Ureter (tissue), 1 donor: ENCODE measurements at regions not wholly inside any gene's neighbourhood (a gene's known extent, or its start where the extent isn't known, plus 50 kb on each side); places are given as distances from the start of the nearest gene placed in this dataset.

Experiments used
- DNase-seq: peaks from one replicate; pipeline ENCODE4 v3.0.0-alpha.2; 2020; ENCODE audit warnings: low spot score
- donor health status: DM: yes; HTN: yes; CAD: no.

GRCh38 chr1:94707321-94708298, 112.5 kb upstream of the SLC44A3 start:
- DNase-seq: no peak

- DNase-seq: no peak
These were observed 117.7 kb upstream of the SLC44A3 start for GRCh38 chr1:94702442-94702815.

GRCh38 chr1:94701796-94702441, 118.2 kb upstream of the SLC44A3 start:
- no peak for DNase-seq

GRCh38 chr1:94698759-94699502, 121.2 kb upstream of the SLC44A3 start:
- DNase-seq: no peak

- no peak for DNase-seq
These were observed 121.8 kb upstream of the SLC44A3 start for GRCh38 chr1:94698356-94698755.

- no peak for DNase-seq
These were observed 122.3 kb upstream of the SLC44A3 start for GRCh38 chr1:94697839-94698238.

- no peak for DNase-seq
These were observed 125.8 kb upstream of the SLC44A3 start for GRCh38 chr1:94694226-94694915.

GRCh38 chr1:94693435-94693834, 126.7 kb upstream of the SLC44A3 start:
- DNase-seq: no peak

- no peak for DNase-seq
These were observed 127.1 kb upstream of the SLC44A3 start for GRCh38 chr1:94693029-94693428.

GRCh38 chr1:94688646-94689045, 131.5 kb upstream of the SLC44A3 start:
- DNase-seq: no peak

GRCh38 chr1:94686882-94687281, 133.3 kb upstream of the SLC44A3 start:
- no peak for DNase-seq

GRCh38 chr1:94684690-94685250, 135.4 kb upstream of the SLC44A3 start:
- no peak for DNase-seq

- no peak for DNase-seq
These were observed 136.3 kb upstream of the SLC44A3 start for GRCh38 chr1:94683886-94684285.

GRCh38 chr1:94680039-94680377, 138.4 kb upstream of the F3 start:
- no peak for DNase-seq

- no peak for DNase-seq
These were observed 137.9 kb upstream of the F3 start for GRCh38 chr1:94679332-94680038.

- DNase-seq: no peak
These were observed 136.8 kb upstream of the F3 start for GRCh38 chr1:94678202-94678848.

GRCh38 chr1:94677714-94678113, 136.2 kb upstream of the F3 start:
- DNase-seq: no peak

GRCh38 chr1:94677087-94677486, 135.5 kb upstream of the F3 start:
- no peak for DNase-seq

- no peak for DNase-seq
These were observed 135.1 kb upstream of the F3 start for GRCh38 chr1:94676686-94677085.

- no peak for DNase-seq
These were observed 133.8 kb upstream of the F3 start for GRCh38 chr1:94675373-94675772.
